NT2/D1 (cell line): ENCODE measurements at regions not wholly inside any gene's neighbourhood (a gene's known extent, or its start where the extent isn't known, plus 50 kb on each side); places are given as distances from the start of the nearest gene placed in this dataset.

ENCODE experiments used
- YY1 ChIP-seq: IDR thresholded peaks from 2 replicates; pipeline ENCODE4 v1.6.1; 2011; ENCODE audit not compliant: insufficient read length, insufficient read depth
- ZNF274 ChIP-seq: IDR thresholded peaks from 2 replicates; pipeline ENCODE4 v1.6.1; 2011; ENCODE audit warnings: mild to moderate bottlenecking, low read depth, low read length

- TF ChIP-seq ZNF274: no peak
- no peak for TF ChIP-seq YY1
These were observed 234.8 kb upstream of the ARPP21 start for GRCh38 chr3:35404571-35404970.
